Tibial nerve (tissue), 4 donors: ENCODE measurements at regions not wholly inside any gene's neighbourhood (a gene's known extent, or its start where the extent isn't known, plus 50 kb on each side); places are given as distances from the start of the nearest gene placed in this dataset. TPM values are rescaled to one million over a fixed set of nuclear protein-coding genes. Genes with fewer than 3 reads are reported as not detected.

ENCODE experiments used
- DNase-seq, 2 donors: peaks; one replicate each; pipeline ENCODE4 v3.0.0-alpha.2; 2019; ENCODE audit warnings: low spot score in 2 of 2
- H3K27ac ChIP-seq, 4 donors: fragments of 200-600 bp; sonication (generic) in 3 of 4; one replicate each; pipeline ENCODE4 v1.5.1; 2017 to 2019; ENCODE audit warnings: mild to moderate bottlenecking in 1 of 4
- H3K27me3 ChIP-seq, 2 donors: fragments of 200-600 bp; sonication (generic) in 1 of 2; one replicate each; pipeline versions ENCODE4 v1.5.1 to v1.6.0; 2017 to 2019
- H3K36me3 ChIP-seq, 3 donors: fragments of 200-600 bp; sonication (generic); one replicate each; pipeline ENCODE4 v1.5.1; 2018 to 2019
- H3K4me1 ChIP-seq, 4 donors: fragments of 200-600 bp; sonication (generic) in 3 of 4; one replicate each; pipeline ENCODE4 v1.5.1; 2017 to 2019
- H3K4me3 ChIP-seq, 4 donors: fragments of 200-600 bp; sonication (generic) in 3 of 4; one replicate each; pipeline ENCODE4 v1.5.1; 2017 to 2019; ENCODE audit warnings: mild to moderate bottlenecking in 1 of 4, moderate library complexity in 1 of 4
- H3K9me3 ChIP-seq, 4 donors: fragments of 200-600 bp; sonication (generic) in 3 of 4; one replicate each; pipeline ENCODE4 v1.5.1; 2017 to 2019
- CTCF ChIP-seq, 5 experiments: fragments of 200-600 bp in 3 of 5; fragments of 450-650 bp in 2 of 5; sonication (generic) in 3 of 5; IDR thresholded peaks; one replicate each; pipeline ENCODE4 v1.5.1; 2016 to 2019; ENCODE audit warnings: antibody characterized with exemption in 5 of 5, mild to moderate bottlenecking in 3 of 5, moderate library complexity in 2 of 5
- EP300 ChIP-seq, 2 donors: sonication (generic); formaldehyde crosslinking; IDR thresholded peaks; one replicate each; pipeline ENCODE4 v1.6.1; 2017; ENCODE audit warnings: antibody characterized with exemption in 2 of 2, mild to moderate bottlenecking in 1 of 2
- POLR2A ChIP-seq, 2 donors: fragments of 450-650 bp; IDR thresholded peaks; one replicate each; pipeline ENCODE4 v1.6.1; 2017; ENCODE audit warnings: antibody characterized with exemption in 2 of 2, mild to moderate bottlenecking in 2 of 2, moderate library complexity in 2 of 2
- WGBS, 2 donors: methylation state at CpG; one replicate each; pipeline ENCODE4 v1.1.5; 2018; 5-methylcytosine and 5-hydroxymethylcytosine counted together
- small RNA-seq: library from RNA; depleted of rRNA; stranded (forward); fragments of <200 nt; gene quantifications from one replicate; pipeline ENCODE3, GENCODE V24; 2016

DNA sequence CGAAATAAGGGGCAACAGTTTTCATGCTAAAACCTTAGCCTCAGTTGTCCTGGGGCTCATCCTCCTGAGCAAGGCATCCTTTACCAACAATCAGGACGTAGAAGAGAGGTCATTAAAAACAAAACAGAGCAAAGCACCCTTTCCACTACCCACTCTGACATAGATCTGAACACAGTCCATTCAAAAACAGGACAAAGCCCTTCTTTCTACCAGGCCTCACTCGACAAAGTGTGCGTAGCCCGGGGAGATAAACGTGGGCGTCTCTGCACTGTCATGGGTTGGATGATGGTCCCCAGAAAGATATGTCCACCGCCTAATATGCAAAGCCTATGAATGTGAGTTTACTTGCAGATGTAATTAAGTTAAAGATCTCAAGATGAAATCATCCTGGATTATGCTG, 60.6 kb upstream of the TAS2R1 start:
- Histone ChIP-seq H3K27ac (no peak overlapping the region), H3K4me3 (no peak overlapping the region), H3K4me1 (no peaks in the 10 kb centered on the region), H3K9me3 (no peaks in the 10 kb centered on the region), H3K36me3 (no peaks in the 10 kb centered on the region), H3K27me3 (no peaks in the 10 kb centered on the region)
- DNase-seq, result no peak
- 42 to 48% methylated on average over 8 of the region's 8 CpGs for WGBS, 2 donors
- no peak for TF ChIP-seq POLR2A (IDR thresholded peaks at IDR 0.05)
- TF ChIP-seq EP300 (IDR thresholded peaks at IDR 0.05), result no peak
- no peak for TF ChIP-seq CTCF (IDR thresholded peaks at IDR 0.05)

- Histone ChIP-seq H3K27ac (no peak overlapping the region), H3K36me3 (no peaks in the 10 kb centered on the region), H3K4me1 (no peaks in the 10 kb centered on the region), H3K4me3 (no peak overlapping the region), H3K9me3 (no peaks in the 10 kb centered on the region), H3K27me3 (no peaks in the 10 kb centered on the region)
- TF ChIP-seq EP300 (IDR thresholded peaks at IDR 0.05) (no peak), CTCF (IDR thresholded peaks at IDR 0.05) (no peak), POLR2A (IDR thresholded peaks at IDR 0.05) (no peak)
- WGBS, 2 donors, result 82 to 88% methylated on average over 2 of the region's 2 CpGs
- no peak for DNase-seq
These were observed 56.1 kb upstream of the TAS2R1 start for GRCh38 chr5:9686216-9686615.

- no peak for TF ChIP-seq CTCF (IDR thresholded peaks at IDR 0.05)
- no peak for TF ChIP-seq POLR2A (IDR thresholded peaks at IDR 0.05)
- no peak for TF ChIP-seq EP300 (IDR thresholded peaks at IDR 0.05)
- 78 to 81% methylated on average over 1 of the region's 1 CpG for WGBS, 2 donors
- Histone ChIP-seq H3K4me3 (no peak overlapping the region), H3K4me1 (no peaks in the 10 kb centered on the region), H3K36me3 (no peaks in the 10 kb centered on the region), H3K9me3 (peaks cover 0 to 17% (median 2%) of the 10 kb centered on the region in 4 donors), H3K27ac (no peak overlapping the region), H3K27me3 (no peaks in the 10 kb centered on the region)
- no peak for DNase-seq
These were observed 51.6 kb upstream of the TAS2R1 start for GRCh38 chr5:9681706-9682105.

Small RNAs in the stretch of these regions (small RNA-seq; reads per million reads assigned to genes)
- gene AC034229.5 (not detected), gene AC034229.6 (not detected), gene AC091905.3 (not detected), gene AC091905.4 (not detected), gene RNA5SP177 (not detected)
